Tibial nerve (tissue), 4 donors: ENCODE measurements at regions not wholly inside any gene's neighbourhood (a gene's known extent, or its start where the extent isn't known, plus 50 kb on each side); places are given as distances from the start of the nearest gene placed in this dataset.

ENCODE experiments used
- CTCF ChIP-seq, 5 experiments: fragments of 200-600 bp in 3 of 5; fragments of 450-650 bp in 2 of 5; sonication (generic) in 3 of 5; IDR thresholded peaks; one replicate each; pipeline ENCODE4 v1.5.1; 2016 to 2019; ENCODE audit warnings: antibody characterized with exemption in 5 of 5, mild to moderate bottlenecking in 3 of 5, moderate library complexity in 2 of 5
- EP300 ChIP-seq, 2 donors: sonication (generic); formaldehyde crosslinking; IDR thresholded peaks; one replicate each; pipeline ENCODE4 v1.6.1; 2017; ENCODE audit warnings: antibody characterized with exemption in 2 of 2, mild to moderate bottlenecking in 1 of 2
- POLR2A ChIP-seq, 2 donors: fragments of 450-650 bp; IDR thresholded peaks; one replicate each; pipeline ENCODE4 v1.6.1; 2017; ENCODE audit warnings: antibody characterized with exemption in 2 of 2, mild to moderate bottlenecking in 2 of 2, moderate library complexity in 2 of 2

- TF ChIP-seq CTCF (IDR thresholded peaks at IDR 0.05) (peak; percentile 47 to 81 (median 73)), POLR2A (IDR thresholded peaks at IDR 0.05) (no peak), EP300 (IDR thresholded peaks at IDR 0.05) (no peak)
These were observed 370.0 kb upstream of the FRG2C start for GRCh38 chr3:75294124-75294523.
